HAP-1 (cell line): ENCODE measurements at regions not wholly inside any gene's neighbourhood (a gene's known extent, or its start where the extent isn't known, plus 50 kb on each side); places are given as distances from the start of the nearest gene placed in this dataset.

Experiments used
- DNase-seq, 2 experiments: peaks; one replicate each; pipeline ENCODE4 v3.0.0-alpha.2; 2016 to 2020; ENCODE audit warnings: low spot score in 2 of 2
- H3K27me3 ChIP-seq: fragments of 250-450 bp; sonication (Bioruptor Pico); 2 replicates; pipeline ENCODE4 v1.5.1; 2020; ENCODE audit warnings: low read depth, mild to moderate bottlenecking, moderate library complexity
- H3K36me3 ChIP-seq: fragments of 250-450 bp; sonication (Bioruptor Pico); replicated peaks from 2 replicates; pipeline ENCODE4 v1.5.1; 2020; ENCODE audit warnings: mild to moderate bottlenecking
- H3K4me1 ChIP-seq: fragments of 250-450 bp; sonication (Bioruptor Pico); 2 replicates; pipeline ENCODE4 v1.5.1; 2020; ENCODE audit warnings: mild to moderate bottlenecking
- H3K4me3 ChIP-seq: fragments of 250-450 bp; sonication (Bioruptor Pico); 2 replicates; pipeline ENCODE4 v1.5.1; 2020; ENCODE audit warnings: mild to moderate bottlenecking, moderate library complexity
- H3K9me3 ChIP-seq: fragments of 250-450 bp; sonication (Bioruptor Pico); 2 replicates; pipeline ENCODE4 v1.5.1; 2020; ENCODE audit warnings: mild to moderate bottlenecking, moderate library complexity
- in situ Hi-C: fragments of 300-500 bp; cut with MboI; formaldehyde crosslinking; loops from 3 replicates; pipeline ENCODE4 v1.14.3; 2020; ENCODE audit warnings: low sequenced_read_pairs, inconsistent platforms, mixed read lengths

GRCh38 chr9:104980039-104980654, 52.2 kb upstream of the ABCA1 start:
- in situ Hi-C loops = loop anchor here (10.0 kb wide), 1 partner anchor 65 kb away; no protein-coding TSS in a partner anchor
- H3K4me1 ChIP-seq = no peaks in the 10 kb centered on the region
- no peaks in the 10 kb centered on the region for H3K36me3 ChIP-seq
- H3K4me3 ChIP-seq = no peak overlapping the region
- no peaks in the 10 kb centered on the region for H3K27me3 ChIP-seq
- no peaks in the 10 kb centered on the region for H3K9me3 ChIP-seq
- DNase-seq = no peak

- H3K4me3 ChIP-seq = no peak overlapping the region
- no peaks in the 10 kb centered on the region for H3K4me1 ChIP-seq
- H3K36me3 ChIP-seq = no peaks in the 10 kb centered on the region
- no peaks in the 10 kb centered on the region for H3K27me3 ChIP-seq
- no peak for DNase-seq
- in situ Hi-C loops = loop anchor here (10.0 kb wide), 1 partner anchor 63 kb away; no protein-coding TSS in a partner anchor
- no peaks in the 10 kb centered on the region for H3K9me3 ChIP-seq
These were observed 53.7 kb upstream of the ABCA1 start for GRCh38 chr9:104981543-104982129.

- in situ Hi-C loops = loop anchor here (10.0 kb wide), 1 partner anchor 62 kb away; no protein-coding TSS in a partner anchor
- Histone ChIP-seq H3K4me3 (no peak overlapping the region), H3K9me3 (no peaks in the 10 kb centered on the region), H3K4me1 (no peaks in the 10 kb centered on the region), H3K36me3 (no peaks in the 10 kb centered on the region), H3K27me3 (no peaks in the 10 kb centered on the region)
- no peak for DNase-seq
These were observed 54.6 kb upstream of the ABCA1 start for GRCh38 chr9:104982543-104982942.

GRCh38 chr9:104983491-104983890, 55.5 kb upstream of the ABCA1 start:
- no peaks in the 10 kb centered on the region for H3K36me3 ChIP-seq
- H3K4me3 ChIP-seq = no peak overlapping the region
- no peaks in the 10 kb centered on the region for H3K4me1 ChIP-seq
- no peaks in the 10 kb centered on the region for H3K9me3 ChIP-seq
- in situ Hi-C loops = loop anchor here (10.0 kb wide), 1 partner anchor 61 kb away; no protein-coding TSS in a partner anchor
- no peak for DNase-seq
- H3K27me3 ChIP-seq = no peaks in the 10 kb centered on the region

- no peaks in the 10 kb centered on the region for H3K36me3 ChIP-seq
- in situ Hi-C loops = loop anchor here (10.0 kb wide), 1 partner anchor 61 kb away; no protein-coding TSS in a partner anchor
These were observed 56.2 kb upstream of the ABCA1 start for GRCh38 chr9:104984121-104984520.

GRCh38 chr9:104984542-104984941, 56.6 kb upstream of the ABCA1 start:
- H3K9me3 ChIP-seq = no peaks in the 10 kb centered on the region
- H3K4me1 ChIP-seq = no peaks in the 10 kb centered on the region
- H3K27me3 ChIP-seq = no peaks in the 10 kb centered on the region
- in situ Hi-C loops = loop anchor here (10.0 kb wide), 1 partner anchor 60 kb away; no protein-coding TSS in a partner anchor
- DNase-seq = no peak
- no peak overlapping the region for H3K4me3 ChIP-seq
- H3K36me3 ChIP-seq = no peaks in the 10 kb centered on the region

More at GRCh38 chr9:104984121-104984520, 56.2 kb upstream of the ABCA1 start:
- Histone ChIP-seq H3K9me3 (no peaks in the 10 kb centered on the region), H3K4me1 (no peaks in the 10 kb centered on the region), H3K4me3 (no peak overlapping the region), H3K27me3 (no peaks in the 10 kb centered on the region)
- no peak for DNase-seq

GRCh38 chr9:104984948-104985347, 57.0 kb upstream of the ABCA1 start:
- no peak for DNase-seq
- Histone ChIP-seq H3K9me3 (no peaks in the 10 kb centered on the region), H3K4me3 (no peak overlapping the region), H3K4me1 (peaks cover 3% of the 10 kb centered on the region; the same call in 1 of the 2 replicates), H3K36me3 (no peaks in the 10 kb centered on the region), H3K27me3 (no peaks in the 10 kb centered on the region)
- in situ Hi-C loops = loop anchor here (10.0 kb wide), 1 partner anchor 60 kb away; no protein-coding TSS in a partner anchor

- H3K4me3 ChIP-seq = no peak overlapping the region
- in situ Hi-C loops = loop anchor here (10.0 kb wide), 1 partner anchor 59 kb away; no protein-coding TSS in a partner anchor
- H3K27me3 ChIP-seq = no peaks in the 10 kb centered on the region
- no peaks in the 10 kb centered on the region for H3K9me3 ChIP-seq
- DNase-seq = no peak
- peaks cover 4% of the 10 kb centered on the region; the same call in 1 of the 2 replicates for H3K4me1 ChIP-seq
- no peaks in the 10 kb centered on the region for H3K36me3 ChIP-seq
These were observed 58.1 kb upstream of the ABCA1 start for GRCh38 chr9:104986096-104986495.

- peaks cover 4% of the 10 kb centered on the region; the same call in 1 of the 2 replicates for H3K4me1 ChIP-seq
- in situ Hi-C loops = loop anchor here (10.0 kb wide), 1 partner anchor 57 kb away; no protein-coding TSS in a partner anchor
These were observed 59.8 kb upstream of the ABCA1 start for GRCh38 chr9:104987743-104988142.

GRCh38 chr9:104988539-104988938, 60.6 kb upstream of the ABCA1 start:
- no peak for DNase-seq
- Histone ChIP-seq H3K4me3 (no peak overlapping the region), H3K27me3 (no peaks in the 10 kb centered on the region), H3K36me3 (no peaks in the 10 kb centered on the region), H3K9me3 (no peaks in the 10 kb centered on the region), H3K4me1 (peaks cover 4% of the 10 kb centered on the region; the same call in 1 of the 2 replicates)
- in situ Hi-C loops = loop anchor here (10.0 kb wide), 1 partner anchor 56 kb away; no protein-coding TSS in a partner anchor

More at GRCh38 chr9:104987743-104988142, 59.8 kb upstream of the ABCA1 start:
- no peak overlapping the region for H3K4me3 ChIP-seq
- DNase-seq = no peak
- H3K9me3 ChIP-seq = no peaks in the 10 kb centered on the region
- H3K27me3 ChIP-seq = no peaks in the 10 kb centered on the region
- no peaks in the 10 kb centered on the region for H3K36me3 ChIP-seq

GRCh38 chr9:104991144-104991953, 63.4 kb upstream of the ABCA1 start:
- H3K9me3 ChIP-seq = no peaks in the 10 kb centered on the region
- in situ Hi-C loops = no loop called here
- peaks cover 4% of the 10 kb centered on the region; the same call in 1 of the 2 replicates for H3K4me1 ChIP-seq
- no peaks in the 10 kb centered on the region for H3K27me3 ChIP-seq
- H3K4me3 ChIP-seq = no peak overlapping the region
- H3K36me3 ChIP-seq = no peaks in the 10 kb centered on the region
- no peak for DNase-seq

GRCh38 chr9:104992659-104993058, 64.7 kb upstream of the ABCA1 start:
- peaks cover 4% of the 10 kb centered on the region; the same call in 1 of the 2 replicates for H3K4me1 ChIP-seq
- in situ Hi-C loops = no loop called here
- H3K27me3 ChIP-seq = no peaks in the 10 kb centered on the region
- H3K4me3 ChIP-seq = no peak overlapping the region
- H3K9me3 ChIP-seq = no peaks in the 10 kb centered on the region
- no peak for DNase-seq
- H3K36me3 ChIP-seq = no peaks in the 10 kb centered on the region

GRCh38 chr9:104993291-104993963, 65.5 kb upstream of the ABCA1 start:
- Histone ChIP-seq H3K36me3 (no peaks in the 10 kb centered on the region), H3K27me3 (no peaks in the 10 kb centered on the region), H3K4me1 (peaks cover 4% of the 10 kb centered on the region; the same call in 1 of the 2 replicates), H3K9me3 (no peaks in the 10 kb centered on the region), H3K4me3 (no peak overlapping the region)
- DNase-seq = peak in 1 of 2 experiments; percentile 20
- in situ Hi-C loops = no loop called here
